GM23338 (cell line): ENCODE measurements at regions not wholly inside any gene's neighbourhood (a gene's known extent, or its start where the extent isn't known, plus 50 kb on each side); places are given as distances from the start of the nearest gene placed in this dataset.

Source experiments
- ATAC-seq: fragments of 200-7000 bp; cut with Tn5 transposase; 3 replicates; pipeline ENCODE4 v1.9.1; 2020
- DNase-seq: peaks from one replicate; pipeline ENCODE4 v3.0.0-alpha.2; 2015; ENCODE audit warnings: low spot score
- H2AFZ ChIP-seq: fragments of 200-600 bp; sonication (generic); 2 replicates; pipeline ENCODE4 v1.8.0; 2016; ENCODE audit warnings: antibody characterized with exemption, mild to moderate bottlenecking, moderate library complexity
- H3F3A ChIP-seq: fragments of 200-600 bp; sonication (generic); replicated peaks from 2 replicates; pipeline ENCODE4 v1.8.0; 2017; ENCODE audit warnings: antibody characterized with exemption, mixed run types, low read depth
- H3K27ac ChIP-seq: fragments of 200-600 bp; sonication (generic); 2 replicates; pipeline ENCODE4 v1.6.1; 2016; ENCODE audit warnings: low read depth
- H3K27me3 ChIP-seq: fragments of 200-600 bp; sonication (generic); 2 replicates; pipeline ENCODE4 v1.8.0; 2016; ENCODE audit warnings: mild to moderate bottlenecking, mixed run types, moderate library complexity; ENCODE audit not compliant: insufficient read depth
- H3K36me3 ChIP-seq: fragments of 200-600 bp; sonication (generic); 2 replicates; pipeline ENCODE4 v1.8.0; 2016; ENCODE audit warnings: mild to moderate bottlenecking; ENCODE audit not compliant: insufficient read depth
- H3K4me1 ChIP-seq: fragments of 200-600 bp; sonication (generic); 2 replicates; pipeline ENCODE4 v1.8.0; 2016; ENCODE audit warnings: mild to moderate bottlenecking, moderate library complexity; ENCODE audit not compliant: insufficient read depth
- H3K4me2 ChIP-seq: fragments of 200-600 bp; sonication (generic); 2 replicates; pipeline ENCODE4 v1.7.1; 2017; ENCODE audit warnings: mixed run types
- H3K4me3 ChIP-seq: fragments of 200-600 bp; sonication (generic); 2 replicates; pipeline ENCODE4 v1.6.1; 2016; ENCODE audit warnings: mixed run types
- H3K79me2 ChIP-seq: fragments of 200-600 bp; sonication (generic); replicated peaks from 2 replicates; pipeline ENCODE4 v1.8.0; 2017; ENCODE audit warnings: mild to moderate bottlenecking; ENCODE audit not compliant: insufficient read depth
- H3K9me2 ChIP-seq: fragments of 200-600 bp; sonication (generic); 2 replicates; pipeline ENCODE4 v1.8.0; 2017; ENCODE audit not compliant: insufficient read depth
- H4K20me1 ChIP-seq: fragments of 200-600 bp; sonication (generic); replicated peaks from 2 replicates; pipeline ENCODE4 v1.8.0; 2017; ENCODE audit warnings: mild to moderate bottlenecking; ENCODE audit not compliant: insufficient read depth
- H3K27ac Mint-ChIP-seq: 2 replicates; pipeline ENCODE4 v1.8.0; 2020; ENCODE audit warnings: inconsistent platforms, mild to moderate bottlenecking, moderate library complexity, mixed read lengths
- H3K27me3 Mint-ChIP-seq: 3 replicates; pipeline ENCODE4 v1.8.0; 2022; ENCODE audit warnings: low read depth, mild to moderate bottlenecking, moderate library complexity, mixed read lengths, inconsistent platforms; ENCODE audit not compliant: insufficient read depth, poor library complexity
- H3K36me3 Mint-ChIP-seq: 3 replicates; pipeline ENCODE4 v1.8.0; 2021; ENCODE audit warnings: low read depth, mild to moderate bottlenecking, inconsistent platforms, moderate library complexity, mixed read lengths
- H3K4me1 Mint-ChIP-seq: 3 replicates; pipeline ENCODE4 v1.8.0; 2020; ENCODE audit warnings: mild to moderate bottlenecking, inconsistent platforms, mixed read lengths
- H3K4me3 Mint-ChIP-seq: 3 replicates; pipeline ENCODE4 v1.8.0; 2021; ENCODE audit warnings: moderate library complexity, mild to moderate bottlenecking, inconsistent platforms, mixed read lengths
- H3K9me3 Mint-ChIP-seq: 3 replicates; pipeline ENCODE4 v1.8.0; 2020; ENCODE audit warnings: moderate library complexity, mild to moderate bottlenecking, inconsistent platforms, mixed read lengths
- CREB1 ChIP-seq: fragments of 250-450 bp; sonication (Bioruptor Pico); IDR thresholded peaks from 2 replicates; pipeline ENCODE4 v1.5.0; 2020; ENCODE audit warnings: low read depth, mild to moderate bottlenecking, moderate library complexity
- ETS1 ChIP-seq: IDR thresholded peaks from 2 replicates; pipeline ENCODE4 v1.6.1; 2016; ENCODE audit warnings: antibody characterized with exemption
- EZH2 ChIP-seq: fragments of 200-600 bp; sonication (generic); IDR thresholded peaks from one replicate; pipeline ENCODE4 v1.8.0; 2017; ENCODE audit warnings: antibody characterized with exemption, mild to moderate bottlenecking, low read depth; ENCODE audit not compliant: unreplicated experiment
- JUNB ChIP-seq: IDR thresholded peaks from one replicate; pipeline ENCODE4 v1.6.1; 2016; ENCODE audit warnings: antibody characterized with exemption; ENCODE audit not compliant: unreplicated experiment
- NANOG ChIP-seq: IDR thresholded peaks from 2 replicates; pipeline ENCODE4 v1.6.1; 2016; ENCODE audit warnings: antibody characterized with exemption, borderline replicate concordance
- ZNF114 ChIP-seq: fragments of 250-450 bp; sonication (Bioruptor Pico); IDR thresholded peaks from 2 replicates; pipeline ENCODE4 v1.5.0; 2020; ENCODE audit warnings: mild to moderate bottlenecking, moderate library complexity
- ZNF331 ChIP-seq: fragments of 250-450 bp; sonication (Bioruptor Pico); IDR thresholded peaks from 2 replicates; pipeline ENCODE4 v1.5.0; 2020; ENCODE audit warnings: low read depth, mild to moderate bottlenecking, moderate library complexity
- ZNF462 ChIP-seq: fragments of 250-450 bp; sonication (Bioruptor Pico); IDR thresholded peaks from 2 replicates; pipeline ENCODE4 v1.5.0; 2020; ENCODE audit warnings: mild to moderate bottlenecking, moderate library complexity
- TF ChIP-seq, protein P1 (sequence below): IDR thresholded peaks from one replicate; pipeline ENCODE4 v1.6.1; 2018; ENCODE audit warnings: antibody characterized with exemption; ENCODE audit not compliant: unreplicated experiment

- 0 out of 3 replicates have a peak, but pooled peaks cover 10% of the 10 kb centered on the region for H3K36me3 Mint-ChIP-seq
- H3K9me3 Mint-ChIP-seq, result no peaks in the 10 kb centered on the region
- Histone ChIP-seq H3K4me2 (no peak overlapping the region), H3K79me2 (no peaks in the 10 kb centered on the region), H3F3A (no peaks in the 10 kb centered on the region), H3K4me1 (no peaks in the 10 kb centered on the region), H2AFZ (no peak overlapping the region), H3K36me3 (no peaks in the 10 kb centered on the region), H4K20me1 (no peaks in the 10 kb centered on the region), H3K9me2 (no peaks in the 10 kb centered on the region), H3K27me3 (no peaks in the 10 kb centered on the region), H3K27ac (no peak overlapping the region), H3K4me3 (no peak overlapping the region)
- ATAC-seq (no peak), DNase-seq (no peak)
- H3K4me1 Mint-ChIP-seq, result peaks cover 4% of the 10 kb centered on the region; the same call in 1 of the 3 replicates
- no peak for TF ChIP-seq JUNB
- TF ChIP-seq ZNF331, result no peak
- no peak for TF ChIP-seq ZNF114 (CRISPR knock-in tag)
- TF ChIP-seq ETS1, result no peak
- no peak for TF ChIP-seq EZH2
- TF ChIP-seq, protein P1, sequence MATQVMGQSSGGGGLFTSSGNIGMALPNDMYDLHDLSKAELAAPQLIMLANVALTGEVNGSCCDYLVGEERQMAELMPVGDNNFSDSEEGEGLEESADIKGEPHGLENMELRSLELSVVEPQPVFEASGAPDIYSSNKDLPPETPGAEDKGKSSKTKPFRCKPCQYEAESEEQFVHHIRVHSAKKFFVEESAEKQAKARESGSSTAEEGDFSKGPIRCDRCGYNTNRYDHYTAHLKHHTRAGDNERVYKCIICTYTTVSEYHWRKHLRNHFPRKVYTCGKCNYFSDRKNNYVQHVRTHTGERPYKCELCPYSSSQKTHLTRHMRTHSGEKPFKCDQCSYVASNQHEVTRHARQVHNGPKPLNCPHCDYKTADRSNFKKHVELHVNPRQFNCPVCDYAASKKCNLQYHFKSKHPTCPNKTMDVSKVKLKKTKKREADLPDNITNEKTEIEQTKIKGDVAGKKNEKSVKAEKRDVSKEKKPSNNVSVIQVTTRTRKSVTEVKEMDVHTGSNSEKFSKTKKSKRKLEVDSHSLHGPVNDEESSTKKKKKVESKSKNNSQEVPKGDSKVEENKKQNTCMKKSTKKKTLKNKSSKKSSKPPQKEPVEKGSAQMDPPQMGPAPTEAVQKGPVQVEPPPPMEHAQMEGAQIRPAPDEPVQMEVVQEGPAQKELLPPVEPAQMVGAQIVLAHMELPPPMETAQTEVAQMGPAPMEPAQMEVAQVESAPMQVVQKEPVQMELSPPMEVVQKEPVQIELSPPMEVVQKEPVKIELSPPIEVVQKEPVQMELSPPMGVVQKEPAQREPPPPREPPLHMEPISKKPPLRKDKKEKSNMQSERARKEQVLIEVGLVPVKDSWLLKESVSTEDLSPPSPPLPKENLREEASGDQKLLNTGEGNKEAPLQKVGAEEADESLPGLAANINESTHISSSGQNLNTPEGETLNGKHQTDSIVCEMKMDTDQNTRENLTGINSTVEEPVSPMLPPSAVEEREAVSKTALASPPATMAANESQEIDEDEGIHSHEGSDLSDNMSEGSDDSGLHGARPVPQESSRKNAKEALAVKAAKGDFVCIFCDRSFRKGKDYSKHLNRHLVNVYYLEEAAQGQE, result no peak
- TF ChIP-seq CREB1, result no peak
- no peak for TF ChIP-seq ZNF462 (CRISPR knock-in tag)
- no peak for TF ChIP-seq NANOG
- H3K27ac Mint-ChIP-seq, result no peak overlapping the region
- no peak overlapping the region for H3K4me3 Mint-ChIP-seq
- peaks cover 8% of the 10 kb centered on the region for H3K27me3 Mint-ChIP-seq
These were observed 428.1 kb downstream of the BCOR start for GRCh38 chrX:39669668-39670067.
